ENCODE measurements at regions not wholly inside any gene's neighbourhood (a gene's known extent, or its start where the extent isn't known, plus 50 kb on each side); places are given as distances from the start of the nearest gene placed in this dataset.

GRCh38 chr5:91521785-91522184 is 138.7 kb upstream of the ARRDC3 start:
- 58 to 71% methylated on average over 5 of the region's 5 CpGs for WGBS, 2 donors
- Histone ChIP-seq H3K27ac (no peak overlapping the region), H3K36me3 (no peaks in the 10 kb centered on the region), H3K4me3 (no peak overlapping the region), H3K9me3 (no peaks in the 10 kb centered on the region), H3K27me3 (no peaks in the 10 kb centered on the region), H3K4me1 (no peaks in the 10 kb centered on the region)
- FAIRE-seq (no peak), DNase-seq (no peak), ATAC-seq (no peak)
- intact Hi-C loops (cut with DNase I) = no loop called here
- TF ChIP-seq CTCF (IDR thresholded peaks at IDR 0.05) = no peak

GRCh38 chr5:91521334-91521733 is 138.2 kb upstream of the ARRDC3 start:
- FAIRE-seq (no peak), ATAC-seq (no peak)
- WGBS, 2 donors = 92 to 93% methylated on average over 1 of the region's 1 CpG

GRCh38 chr5:91514400-91514799 is 131.3 kb upstream of the ARRDC3 start:
- intact Hi-C loops (cut with DNase I) = no loop called here
- no peaks in the 10 kb centered on the region for H3K36me3 ChIP-seq
- ATAC-seq = no peak

More at GRCh38 chr5:91521334-91521733, 138.2 kb upstream of the ARRDC3 start:
- H3K9me3 ChIP-seq = no peaks in the 10 kb centered on the region
- no peaks in the 10 kb centered on the region for H3K27me3 ChIP-seq
- no peak overlapping the region for H3K27ac ChIP-seq
- no peaks in the 10 kb centered on the region for H3K4me1 ChIP-seq
- H3K4me3 ChIP-seq = no peak overlapping the region
- H3K36me3 ChIP-seq = no peaks in the 10 kb centered on the region
- no peak for DNase-seq
- intact Hi-C loops (cut with DNase I) = no loop called here
- no peak for TF ChIP-seq CTCF (IDR thresholded peaks at IDR 0.05)

GRCh38 chr5:91503321-91503720 is 120.2 kb upstream of the ARRDC3 start:
- Histone ChIP-seq H3K4me1 (no peaks in the 10 kb centered on the region), H3K36me3 (no peaks in the 10 kb centered on the region)

More at GRCh38 chr5:91514400-91514799, 131.3 kb upstream of the ARRDC3 start:
- no peaks in the 10 kb centered on the region for H3K9me3 ChIP-seq
- FAIRE-seq (no peak), DNase-seq (no peak)
- TF ChIP-seq CTCF (IDR thresholded peaks at IDR 0.05) = no peak
- WGBS, 2 donors = 53 to 56% methylated on average over 4 of the region's 4 CpGs
- H3K27ac ChIP-seq = no peak overlapping the region
- no peak overlapping the region for H3K4me3 ChIP-seq
- no peaks in the 10 kb centered on the region for H3K27me3 ChIP-seq
- no peaks in the 10 kb centered on the region for H3K4me1 ChIP-seq

GRCh38 chr5:91500758-91501157 is 117.6 kb upstream of the ARRDC3 start:
- no peaks in the 10 kb centered on the region for H3K36me3 ChIP-seq
- H3K4me1 ChIP-seq = no peaks in the 10 kb centered on the region
- H3K4me3 ChIP-seq = no peak overlapping the region
- ATAC-seq = no peak
- no peak for TF ChIP-seq CTCF (IDR thresholded peaks at IDR 0.05)
- WGBS, 2 donors = 74 to 79% methylated on average over 3 of the region's 3 CpGs
- intact Hi-C loops (cut with DNase I) = no loop called here
- no peaks in the 10 kb centered on the region for H3K27me3 ChIP-seq
- no peak for DNase-seq
- H3K27ac ChIP-seq = no peak overlapping the region
- FAIRE-seq = no peak
- no peaks in the 10 kb centered on the region for H3K9me3 ChIP-seq

More at GRCh38 chr5:91503321-91503720, 120.2 kb upstream of the ARRDC3 start:
- no peak for ATAC-seq
- Histone ChIP-seq H3K27me3 (no peaks in the 10 kb centered on the region), H3K27ac (no peak overlapping the region), H3K4me3 (no peak overlapping the region), H3K9me3 (no peaks in the 10 kb centered on the region)
- TF ChIP-seq CTCF (IDR thresholded peaks at IDR 0.05) = no peak
- FAIRE-seq = no peak
- DNase-seq = no peak
- intact Hi-C loops (cut with DNase I) = no loop called here
- 36 to 51% methylated on average over 3 of the region's 3 CpGs for WGBS, 2 donors
